SJCRH30 (cell line): ENCODE measurements at regions not wholly inside any gene's neighbourhood (a gene's known extent, or its start where the extent isn't known, plus 50 kb on each side); places are given as distances from the start of the nearest gene placed in this dataset.

ENCODE experiments used
- DNase-seq, 2 experiments: peaks; one replicate each; pipeline ENCODE4 v3.0.0-alpha.2; 2015 to 2020
- H3K27ac ChIP-seq: fragments of 250-450 bp; sonication (Bioruptor Pico); 2 replicates; pipeline ENCODE4 v1.5.1; 2020; ENCODE audit warnings: mild to moderate bottlenecking, moderate library complexity
- H3K27me3 ChIP-seq: fragments of 250-450 bp; sonication (Bioruptor Pico); 2 replicates; pipeline ENCODE4 v1.5.1; 2020; ENCODE audit warnings: mild to moderate bottlenecking, moderate library complexity
- H3K36me3 ChIP-seq: fragments of 250-450 bp; sonication (Bioruptor Pico); 2 replicates; pipeline ENCODE4 v1.5.1; 2020; ENCODE audit warnings: mild to moderate bottlenecking, moderate library complexity
- H3K4me1 ChIP-seq: fragments of 250-450 bp; sonication (Bioruptor Pico); 2 replicates; pipeline ENCODE4 v1.5.1; 2020; ENCODE audit warnings: mild to moderate bottlenecking, moderate library complexity
- H3K4me3 ChIP-seq: fragments of 250-450 bp; sonication (Bioruptor Pico); 2 replicates; pipeline ENCODE4 v1.5.1; 2020; ENCODE audit warnings: mild to moderate bottlenecking, moderate library complexity
- H3K9me3 ChIP-seq: fragments of 250-450 bp; sonication (Bioruptor Pico); replicated peaks from 2 replicates; pipeline ENCODE4 v1.5.1; 2020; ENCODE audit warnings: mild to moderate bottlenecking, moderate library complexity

- no peaks in the 10 kb centered on the region for H3K9me3 ChIP-seq
- H3K4me3 ChIP-seq: no peak overlapping the region
- H3K4me1 ChIP-seq: 0 out of 2 replicates have a peak, but pooled peaks cover 3% of the 10 kb centered on the region
- H3K27me3 ChIP-seq: no peaks in the 10 kb centered on the region
- H3K36me3 ChIP-seq: peaks cover 3% of the 10 kb centered on the region; the same call in 1 of the 2 replicates
- no peak overlapping the region for H3K27ac ChIP-seq
- no peak for DNase-seq
Observed at GRCh38 chr2:134146620-134147019, 107.3 kb upstream of the MGAT5 start.

GRCh38 chr2:134148172-134148571 is 105.7 kb upstream of the MGAT5 start:
- Histone ChIP-seq H3K4me3 (no peak overlapping the region), H3K9me3 (no peaks in the 10 kb centered on the region), H3K27ac (no peak overlapping the region), H3K4me1 (0 out of 2 replicates have a peak, but pooled peaks cover 3% of the 10 kb centered on the region), H3K36me3 (peaks cover 3% of the 10 kb centered on the region; the same call in 1 of the 2 replicates), H3K27me3 (no peaks in the 10 kb centered on the region)
- no peak for DNase-seq

DNA sequence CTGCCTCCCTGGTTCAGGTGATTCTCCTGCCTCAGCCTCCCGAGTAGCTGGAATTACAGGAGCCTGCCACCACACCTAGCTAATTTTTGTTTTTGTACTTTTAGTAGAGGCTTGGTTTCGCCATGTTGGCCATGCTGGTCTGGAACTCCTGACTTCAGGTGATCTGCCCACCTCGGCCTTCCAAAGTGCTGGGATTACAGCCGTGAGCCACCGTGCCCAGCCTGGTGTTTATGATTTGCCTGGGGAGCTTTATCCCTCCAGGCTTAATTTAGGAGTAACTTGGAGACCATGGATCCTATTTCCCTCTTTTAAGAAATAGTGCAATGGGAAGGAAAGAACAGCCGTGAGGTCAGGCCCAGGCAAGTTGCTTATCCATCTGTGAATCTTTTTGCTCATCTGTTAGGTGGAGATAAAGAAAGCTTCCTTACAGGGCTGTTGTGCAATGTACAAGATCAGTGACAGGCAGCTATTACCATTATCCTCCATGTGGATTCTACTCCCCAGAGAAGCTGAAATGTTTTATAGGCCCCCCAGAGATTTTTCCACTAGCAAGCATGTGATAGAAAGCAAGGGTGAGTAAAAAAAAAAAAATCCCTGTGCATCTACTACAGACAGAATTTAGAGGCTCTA is 104.9 kb upstream of the MGAT5 start:
- Histone ChIP-seq H3K36me3 (peaks cover 4% of the 10 kb centered on the region; the same call in 1 of the 2 replicates), H3K4me3 (no peak overlapping the region), H3K9me3 (no peaks in the 10 kb centered on the region), H3K27ac (no peak overlapping the region), H3K27me3 (no peaks in the 10 kb centered on the region), H3K4me1 (0 out of 2 replicates have a peak, but pooled peaks cover 3% of the 10 kb centered on the region)
- DNase-seq: no peak

GRCh38 chr2:134149904-134150303 is 104.0 kb upstream of the MGAT5 start:
- Histone ChIP-seq H3K9me3 (no peaks in the 10 kb centered on the region), H3K36me3 (peaks cover 11% of the 10 kb centered on the region), H3K4me3 (no peak overlapping the region), H3K27ac (no peak overlapping the region), H3K27me3 (no peaks in the 10 kb centered on the region), H3K4me1 (0 out of 2 replicates have a peak, but pooled peaks cover under 1% of the 10 kb centered on the region)
- DNase-seq: no peak

- H3K27me3 ChIP-seq: no peaks in the 10 kb centered on the region
- no peaks in the 10 kb centered on the region for H3K9me3 ChIP-seq
- H3K4me1 ChIP-seq: no peaks in the 10 kb centered on the region
- H3K27ac ChIP-seq: no peak overlapping the region
- no peak for DNase-seq
- no peak overlapping the region for H3K4me3 ChIP-seq
- H3K36me3 ChIP-seq: peaks cover 11% of the 10 kb centered on the region
Observed at GRCh38 chr2:134150760-134151159, 103.1 kb upstream of the MGAT5 start.

DNA sequence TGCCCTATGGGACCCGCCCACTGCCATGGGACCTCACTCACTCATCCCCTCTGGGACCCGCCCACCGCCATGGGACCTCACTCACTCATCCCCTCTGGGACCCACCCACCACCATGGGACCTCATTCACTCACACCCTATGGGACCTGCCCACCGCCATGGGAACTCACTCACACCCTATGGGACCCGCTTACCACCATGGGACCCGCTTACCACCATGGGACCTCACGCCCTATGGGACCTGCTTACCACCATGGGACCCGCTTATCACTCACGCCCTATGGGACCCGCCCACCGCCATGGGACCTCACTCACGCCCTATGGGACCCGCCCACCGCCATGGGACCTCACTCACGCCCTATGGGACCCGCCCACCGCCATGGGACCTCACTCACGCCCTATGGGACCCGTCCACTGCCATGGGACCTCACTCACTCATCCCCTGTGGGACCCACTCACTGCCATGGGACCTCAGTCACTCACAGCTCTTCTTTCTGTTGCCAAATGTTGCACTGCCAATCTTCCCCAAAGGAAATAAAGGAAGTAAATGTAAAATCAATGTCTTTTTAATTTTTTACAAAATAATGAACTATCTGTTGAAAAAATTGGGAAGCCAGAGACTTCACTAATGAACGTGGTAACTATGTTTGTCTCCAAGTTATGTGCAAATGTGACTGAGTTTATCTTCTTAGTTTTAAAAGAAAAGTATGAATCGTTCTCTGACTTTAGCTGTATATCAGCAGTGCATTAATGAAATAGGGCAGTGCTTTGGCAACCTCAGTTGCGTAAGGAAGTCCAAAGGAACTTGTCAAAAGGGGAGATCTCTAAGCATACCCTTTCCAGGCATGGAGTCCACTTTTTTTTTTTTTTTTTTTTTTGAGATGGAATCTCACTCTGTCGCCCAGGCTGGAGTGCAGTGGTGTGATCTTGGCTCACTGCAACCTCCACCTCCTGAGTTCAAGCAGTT is 101.5 kb upstream of the MGAT5 start:
- H3K27ac ChIP-seq: no peak overlapping the region
- H3K27me3 ChIP-seq: no peaks in the 10 kb centered on the region
- DNase-seq: no peak
- H3K4me1 ChIP-seq: no peaks in the 10 kb centered on the region
- H3K36me3 ChIP-seq: peaks cover 14% of the 10 kb centered on the region
- no peaks in the 10 kb centered on the region for H3K9me3 ChIP-seq
- H3K4me3 ChIP-seq: no peak overlapping the region

GRCh38 chr2:134153294-134153880 is 100.5 kb upstream of the MGAT5 start:
- no peaks in the 10 kb centered on the region for H3K27me3 ChIP-seq
- no peaks in the 10 kb centered on the region for H3K9me3 ChIP-seq
- DNase-seq: no peak
- no peaks in the 10 kb centered on the region for H3K4me1 ChIP-seq
- H3K4me3 ChIP-seq: no peak overlapping the region
- H3K36me3 ChIP-seq: peaks cover 14% of the 10 kb centered on the region
- no peak overlapping the region for H3K27ac ChIP-seq

DNA sequence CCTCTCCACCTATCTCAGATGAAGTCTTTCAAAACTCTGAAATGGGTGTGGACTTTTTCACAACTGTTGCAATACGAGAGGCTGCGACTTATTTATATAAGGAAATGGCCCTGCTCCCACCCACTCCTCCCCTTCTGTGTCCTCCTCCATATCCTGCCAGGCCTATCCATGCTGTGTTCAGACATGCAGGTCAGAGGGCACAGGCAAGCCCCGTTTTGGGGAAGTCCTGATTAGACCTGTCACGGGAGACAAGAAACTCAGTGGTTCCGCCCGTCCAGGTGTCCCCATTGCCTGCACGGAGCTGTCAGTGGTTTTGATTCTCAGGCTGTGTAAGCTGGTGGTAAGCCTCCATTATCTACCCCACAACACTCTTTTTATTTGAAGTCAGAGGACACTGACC is 99.6 kb upstream of the MGAT5 start:
- Histone ChIP-seq H3K27me3 (no peaks in the 10 kb centered on the region), H3K4me1 (peaks cover 7% of the 10 kb centered on the region), H3K9me3 (no peaks in the 10 kb centered on the region), H3K4me3 (no peak overlapping the region), H3K36me3 (peaks cover 14% of the 10 kb centered on the region), H3K27ac (no peak overlapping the region)
- DNase-seq: no peak

- no peak for DNase-seq
- Histone ChIP-seq H3K36me3 (peaks cover 14% of the 10 kb centered on the region), H3K27ac (no peak overlapping the region), H3K9me3 (no peaks in the 10 kb centered on the region), H3K4me3 (no peak overlapping the region), H3K4me1 (peaks cover 16% of the 10 kb centered on the region), H3K27me3 (no peaks in the 10 kb centered on the region)
Observed at GRCh38 chr2:134155134-134155533, 98.7 kb upstream of the MGAT5 start.

DNA sequence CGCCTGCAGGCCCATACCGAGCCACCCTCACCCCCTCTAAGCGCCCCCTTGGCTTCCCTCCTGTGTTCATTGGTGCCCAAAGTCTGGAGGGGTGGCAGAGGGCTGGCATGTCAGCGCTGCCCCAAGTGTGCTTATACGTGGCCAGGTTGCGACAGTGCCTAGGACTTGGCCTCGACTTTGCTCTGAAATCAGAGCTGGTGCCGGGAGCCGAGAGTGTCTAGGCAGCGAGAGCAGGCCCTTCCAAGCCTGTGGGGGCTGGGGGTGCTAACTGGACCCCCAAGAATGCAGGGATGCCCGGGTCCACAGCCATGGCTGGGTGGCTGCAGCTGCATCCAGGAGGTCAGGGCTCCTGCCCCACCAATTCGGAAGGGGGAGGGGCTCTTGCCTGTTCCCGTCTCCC is 95.6 kb upstream of the MGAT5 start:
- no peaks in the 10 kb centered on the region for H3K27me3 ChIP-seq
- H3K27ac ChIP-seq: no peak overlapping the region
- H3K36me3 ChIP-seq: peaks cover 12% of the 10 kb centered on the region
- DNase-seq: no peak
- H3K4me3 ChIP-seq: no peak overlapping the region
- peaks cover 34% of the 10 kb centered on the region for H3K4me1 ChIP-seq
- H3K9me3 ChIP-seq: no peaks in the 10 kb centered on the region

DNA sequence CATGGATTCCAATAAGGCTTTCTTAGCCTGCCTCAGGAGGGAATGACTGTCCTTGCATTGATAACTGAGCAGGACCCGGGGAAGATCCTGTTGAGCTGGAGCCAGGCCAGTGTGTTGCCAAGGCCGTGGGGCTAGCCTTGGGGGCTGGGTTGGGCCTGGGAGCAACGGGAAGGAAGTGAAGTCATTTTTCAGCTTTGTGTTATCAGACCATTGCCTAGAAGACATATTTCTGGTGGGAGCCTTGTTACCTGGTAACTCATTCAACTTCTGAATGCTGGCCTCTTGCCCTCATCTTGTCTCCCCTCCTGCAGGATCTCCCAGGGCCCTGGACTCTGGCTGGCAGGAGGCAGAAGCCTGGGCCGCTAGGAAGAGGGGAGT is 92.7 kb upstream of the MGAT5 start:
- peaks cover 34% of the 10 kb centered on the region for H3K4me1 ChIP-seq
- H3K27ac ChIP-seq: peak overlapping the region; percentile 75
- no peaks in the 10 kb centered on the region for H3K27me3 ChIP-seq
- H3K36me3 ChIP-seq: peaks cover 5% of the 10 kb centered on the region
- no peak overlapping the region for H3K4me3 ChIP-seq
- H3K9me3 ChIP-seq: 0 out of 2 replicates have a peak, but pooled peaks cover 3% of the 10 kb centered on the region
- DNase-seq: no peak

- DNase-seq: no peak
- Histone ChIP-seq H3K4me3 (no peak overlapping the region), H3K4me1 (peaks cover 34% of the 10 kb centered on the region), H3K9me3 (0 out of 2 replicates have a peak, but pooled peaks cover 5% of the 10 kb centered on the region), H3K27me3 (no peaks in the 10 kb centered on the region), H3K36me3 (peaks cover 2% of the 10 kb centered on the region; the same call in 1 of the 2 replicates), H3K27ac (no peak overlapping the region)
Observed at GRCh38 chr2:134163336-134163735, 90.5 kb upstream of the MGAT5 start.

DNA sequence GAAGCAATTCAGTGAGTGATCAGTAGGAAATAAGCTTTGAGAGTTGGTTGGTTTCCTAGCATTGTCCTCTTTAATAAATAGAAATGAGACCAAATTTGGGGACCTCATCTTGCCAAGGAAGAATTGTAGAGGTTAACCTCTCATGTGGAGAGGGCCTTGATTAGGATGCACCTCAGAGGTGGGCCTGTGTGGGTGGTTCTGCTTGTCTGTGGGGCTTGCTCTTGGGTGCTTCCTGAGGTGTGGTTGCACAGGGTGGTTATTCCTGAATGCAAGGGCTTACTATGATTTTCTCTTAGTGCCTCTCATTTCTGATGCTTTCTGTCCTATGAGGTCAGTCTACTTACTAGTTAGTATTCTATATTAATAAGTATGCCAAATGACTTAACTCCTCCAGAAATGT is 89.6 kb upstream of the MGAT5 start:
- 0 out of 2 replicates have a peak, but pooled peaks cover 5% of the 10 kb centered on the region for H3K9me3 ChIP-seq
- peaks cover 2% of the 10 kb centered on the region; the same call in 1 of the 2 replicates for H3K36me3 ChIP-seq
- H3K27ac ChIP-seq: no peak overlapping the region
- no peak for DNase-seq
- no peaks in the 10 kb centered on the region for H3K27me3 ChIP-seq
- H3K4me1 ChIP-seq: peaks cover 27% of the 10 kb centered on the region
- H3K4me3 ChIP-seq: no peak overlapping the region

- no peak overlapping the region for H3K4me3 ChIP-seq
- no peak overlapping the region for H3K27ac ChIP-seq
Observed at GRCh38 chr2:134167015-134167414, 86.9 kb upstream of the MGAT5 start.

GRCh38 chr2:134169788-134170187 is 84.1 kb upstream of the MGAT5 start:
- peaks cover 4% of the 10 kb centered on the region for H3K36me3 ChIP-seq
- no peaks in the 10 kb centered on the region for H3K4me1 ChIP-seq
- no peaks in the 10 kb centered on the region for H3K27me3 ChIP-seq
- no peak for DNase-seq
- H3K9me3 ChIP-seq: 0 out of 2 replicates have a peak, but pooled peaks cover 5% of the 10 kb centered on the region
- no peak overlapping the region for H3K4me3 ChIP-seq
- no peak overlapping the region for H3K27ac ChIP-seq

More at GRCh38 chr2:134167015-134167414, 86.9 kb upstream of the MGAT5 start:
- peaks cover 2% of the 10 kb centered on the region; the same call in 1 of the 2 replicates for H3K36me3 ChIP-seq
- H3K27me3 ChIP-seq: no peaks in the 10 kb centered on the region
- DNase-seq: no peak
- no peaks in the 10 kb centered on the region for H3K4me1 ChIP-seq
- H3K9me3 ChIP-seq: 0 out of 2 replicates have a peak, but pooled peaks cover 5% of the 10 kb centered on the region
